GM06990 (cell line): ENCODE measurements at regions not wholly inside any gene's neighbourhood (a gene's known extent, or its start where the extent isn't known, plus 50 kb on each side); places are given as distances from the start of the nearest gene placed in this dataset.

ENCODE experiments used
- DNase-seq: peaks from one replicate; pipeline ENCODE4 v3.0.0-alpha.2; 2011; ENCODE audit not compliant: insufficient read length; ENCODE audit errors: extremely low read depth
- H3K27me3 ChIP-seq: replicated peaks from 2 replicates; pipeline ENCODE4 v1.6.0; 2011; ENCODE audit warnings: low read length; ENCODE audit not compliant: control insufficient read depth, insufficient read depth
- H3K36me3 ChIP-seq: 2 replicates; pipeline ENCODE4 v1.5.1; 2011; ENCODE audit warnings: low read length; ENCODE audit not compliant: control insufficient read depth, insufficient read depth
- H3K4me3 ChIP-seq: replicated peaks from 2 replicates; pipeline ENCODE4 v1.5.1; 2011; ENCODE audit warnings: low read depth, mild to moderate bottlenecking, control low read depth, low read length
- TF ChIP-seq, protein P1 (sequence below): IDR thresholded peaks from 2 replicates; pipeline ENCODE4 v1.5.1; 2011; ENCODE audit warnings: low read length, control low read depth, mild to moderate bottlenecking, inconsistent platforms; ENCODE audit not compliant: insufficient read depth, poor library complexity, severe bottlenecking

DNA sequence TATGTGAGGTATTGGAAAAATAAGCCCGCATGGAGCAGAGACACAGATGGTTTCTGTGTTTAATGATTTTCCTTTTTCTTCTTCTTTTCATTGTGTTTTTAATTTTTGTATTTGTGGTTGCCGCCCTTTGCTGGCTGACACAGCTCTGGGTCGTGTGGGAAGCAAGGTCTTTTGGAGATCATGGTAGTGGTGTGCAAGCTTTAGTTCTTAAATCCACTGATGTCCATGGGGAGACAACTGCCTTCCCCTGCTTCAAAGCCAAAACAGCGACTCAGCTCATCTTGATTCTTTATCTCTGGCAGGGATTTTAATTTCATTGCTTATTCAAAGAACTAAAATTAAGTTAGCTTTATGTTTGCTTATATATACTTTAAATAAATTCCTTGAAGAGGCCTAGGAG lies 711.3 kb upstream of the SGCG start:
- TF ChIP-seq, protein P1, sequence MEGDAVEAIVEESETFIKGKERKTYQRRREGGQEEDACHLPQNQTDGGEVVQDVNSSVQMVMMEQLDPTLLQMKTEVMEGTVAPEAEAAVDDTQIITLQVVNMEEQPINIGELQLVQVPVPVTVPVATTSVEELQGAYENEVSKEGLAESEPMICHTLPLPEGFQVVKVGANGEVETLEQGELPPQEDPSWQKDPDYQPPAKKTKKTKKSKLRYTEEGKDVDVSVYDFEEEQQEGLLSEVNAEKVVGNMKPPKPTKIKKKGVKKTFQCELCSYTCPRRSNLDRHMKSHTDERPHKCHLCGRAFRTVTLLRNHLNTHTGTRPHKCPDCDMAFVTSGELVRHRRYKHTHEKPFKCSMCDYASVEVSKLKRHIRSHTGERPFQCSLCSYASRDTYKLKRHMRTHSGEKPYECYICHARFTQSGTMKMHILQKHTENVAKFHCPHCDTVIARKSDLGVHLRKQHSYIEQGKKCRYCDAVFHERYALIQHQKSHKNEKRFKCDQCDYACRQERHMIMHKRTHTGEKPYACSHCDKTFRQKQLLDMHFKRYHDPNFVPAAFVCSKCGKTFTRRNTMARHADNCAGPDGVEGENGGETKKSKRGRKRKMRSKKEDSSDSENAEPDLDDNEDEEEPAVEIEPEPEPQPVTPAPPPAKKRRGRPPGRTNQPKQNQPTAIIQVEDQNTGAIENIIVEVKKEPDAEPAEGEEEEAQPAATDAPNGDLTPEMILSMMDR: no peak
- no peaks in the 10 kb centered on the region for H3K36me3 ChIP-seq
- no peaks in the 10 kb centered on the region for H3K27me3 ChIP-seq
- DNase-seq: no peak
- H3K4me3 ChIP-seq: no peak overlapping the region

DNA sequence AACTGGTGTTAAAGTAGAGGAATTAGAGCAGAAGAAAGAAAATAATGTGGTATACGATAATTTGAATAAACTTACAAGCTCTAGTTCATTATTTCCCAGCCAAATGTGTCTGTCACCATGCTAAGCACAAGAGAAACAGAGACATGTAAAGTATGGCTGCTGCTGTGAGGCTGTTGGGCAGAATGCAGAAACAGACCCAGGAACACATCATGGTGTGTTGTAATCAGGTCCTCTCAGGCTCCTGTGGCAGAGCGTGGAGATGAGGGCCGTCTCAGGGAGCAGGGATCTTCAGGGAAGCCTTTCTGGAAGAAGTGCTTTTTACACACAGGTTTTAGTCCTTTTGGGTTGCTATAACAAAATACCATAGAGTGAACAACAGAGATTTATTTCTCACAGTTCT lies 710.7 kb upstream of the SGCG start:
- no peak for DNase-seq
- H3K27me3 ChIP-seq: no peaks in the 10 kb centered on the region
- no peak overlapping the region for H3K4me3 ChIP-seq
- TF ChIP-seq, protein P1: no peak
- no peaks in the 10 kb centered on the region for H3K36me3 ChIP-seq

DNA sequence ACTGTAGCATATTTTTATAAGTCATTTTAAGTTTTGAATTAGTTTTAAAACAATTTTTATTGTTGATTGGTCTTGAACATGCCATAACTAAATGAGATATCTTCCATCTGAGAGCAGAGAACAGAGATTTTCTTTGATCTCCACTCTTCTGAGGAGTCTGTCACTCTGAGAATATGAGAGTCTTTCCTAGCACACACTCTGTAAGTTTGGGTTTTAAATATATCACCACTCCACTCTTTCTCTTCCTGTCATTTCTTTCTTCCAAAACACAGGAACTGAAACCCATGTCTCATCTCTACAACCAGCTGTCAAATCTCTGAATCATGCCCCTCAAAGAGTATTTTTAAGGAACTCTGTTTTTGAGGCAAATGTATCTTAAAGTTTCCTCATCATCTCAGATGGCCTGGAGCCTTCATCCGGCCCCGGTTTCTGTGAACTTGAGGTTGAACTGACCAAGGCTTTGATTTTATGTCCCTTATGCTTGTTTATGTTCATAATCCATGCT lies 698.2 kb upstream of the SGCG start:
- TF ChIP-seq, protein P1: no peak
- H3K36me3 ChIP-seq: no peaks in the 10 kb centered on the region
- no peaks in the 10 kb centered on the region for H3K27me3 ChIP-seq
- no peak overlapping the region for H3K4me3 ChIP-seq
- DNase-seq: no peak

DNA sequence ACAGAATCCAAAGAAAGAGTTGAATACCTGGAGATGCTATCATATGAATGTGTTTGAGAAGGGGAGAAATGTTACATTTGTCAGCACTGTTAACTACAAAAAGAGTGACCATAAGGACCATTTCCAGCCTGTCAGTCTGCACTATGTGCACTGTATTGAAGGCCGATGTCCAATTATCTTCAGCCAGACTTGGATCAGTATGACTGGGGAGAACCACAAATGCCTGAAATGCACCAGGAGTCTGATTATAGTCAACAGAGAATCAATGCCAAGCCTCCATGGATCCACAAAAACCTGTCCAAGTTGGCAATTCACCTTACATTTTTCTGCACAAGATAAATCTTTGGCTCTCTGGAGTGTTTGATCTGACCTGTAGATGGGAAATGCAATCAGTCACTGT lies 697.5 kb upstream of the SGCG start:
- TF ChIP-seq, protein P1: no peak

DNA sequence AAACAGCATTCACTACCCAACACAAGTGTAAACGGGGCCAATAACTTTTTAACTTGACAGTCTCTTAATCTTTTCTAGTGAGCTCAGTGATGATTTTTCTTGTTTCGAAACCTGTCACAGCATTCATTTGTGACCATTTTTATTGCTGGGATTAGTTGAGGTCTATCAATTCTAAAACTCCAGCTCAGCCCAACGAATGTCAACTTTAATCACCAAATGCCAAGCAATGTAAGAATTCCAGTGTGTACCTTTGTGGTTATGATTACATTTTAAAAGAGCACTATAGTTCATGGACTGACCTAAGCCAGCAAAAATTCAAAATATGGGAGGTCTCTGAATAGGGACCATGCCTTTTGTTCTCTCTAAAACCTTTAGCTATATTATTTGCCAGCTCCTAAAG lies 694.3 kb upstream of the SGCG start:
- Histone ChIP-seq H3K4me3 (no peak overlapping the region), H3K36me3 (no peaks in the 10 kb centered on the region), H3K27me3 (no peaks in the 10 kb centered on the region)
- TF ChIP-seq, protein P1: no peak
- no peak for DNase-seq

More for the DNA sequence above, 697.5 kb upstream of the SGCG start:
- DNase-seq: no peak
- H3K4me3 ChIP-seq: no peak overlapping the region
- H3K27me3 ChIP-seq: no peaks in the 10 kb centered on the region
- no peaks in the 10 kb centered on the region for H3K36me3 ChIP-seq

DNA sequence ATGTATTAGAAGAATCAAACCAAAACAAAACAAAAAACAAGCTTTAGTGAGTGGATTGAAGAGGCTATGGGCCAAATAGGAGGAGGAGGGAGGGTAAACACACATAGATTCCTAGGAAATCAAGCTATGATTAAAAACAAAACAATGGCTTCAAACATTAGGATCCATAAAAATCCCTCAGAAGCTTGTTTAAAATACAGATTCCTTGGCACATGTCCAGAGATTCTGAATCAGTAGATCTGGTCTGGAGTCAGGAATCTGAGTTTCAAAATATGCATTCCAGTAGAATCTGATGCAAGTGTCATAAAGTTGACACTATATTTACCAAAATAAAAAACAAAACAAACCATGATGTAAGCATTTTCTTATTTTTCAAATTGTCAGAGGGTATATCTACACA lies 692.8 kb upstream of the SGCG start:
- H3K36me3 ChIP-seq: no peaks in the 10 kb centered on the region
- DNase-seq: no peak
- H3K27me3 ChIP-seq: no peaks in the 10 kb centered on the region
- H3K4me3 ChIP-seq: no peak overlapping the region
- TF ChIP-seq, protein P1: no peak
